Neuronal stem cell (in vitro differentiated cells): ENCODE measurements at regions not wholly inside any gene's neighbourhood (a gene's known extent, or its start where the extent isn't known, plus 50 kb on each side); places are given as distances from the start of the nearest gene placed in this dataset.

Experiments used
- DNase-seq: peaks from one replicate; pipeline ENCODE4 v3.0.0-alpha.2; 2013; ENCODE audit warnings: low spot score
- H2AFZ ChIP-seq: one replicate; pipeline ENCODE4 v1.6.1; 2013; ENCODE audit warnings: mild to moderate bottlenecking, low read length, inconsistent platforms
- H2AK5ac ChIP-seq: 2 replicates; pipeline ENCODE4 v1.6.1; 2013; ENCODE audit warnings: low read depth, mild to moderate bottlenecking, inconsistent platforms, low read length, moderate library complexity, mixed read lengths
- H2BK120ac ChIP-seq: 2 replicates; pipeline ENCODE4 v1.6.1; 2013; ENCODE audit warnings: low read depth, mild to moderate bottlenecking, inconsistent platforms, low read length, moderate library complexity, mixed read lengths
- H2BK12ac ChIP-seq: one replicate; pipeline ENCODE4 v1.6.1; 2013; ENCODE audit warnings: low read length, inconsistent platforms
- H2BK15ac ChIP-seq: 2 replicates; pipeline ENCODE4 v1.6.1; 2013; ENCODE audit warnings: mild to moderate bottlenecking, low read length, inconsistent platforms, mixed read lengths
- H2BK5ac ChIP-seq: one replicate; pipeline ENCODE4 v1.6.1; 2013; ENCODE audit warnings: inconsistent platforms, mild to moderate bottlenecking, low read length, moderate library complexity
- H3K14ac ChIP-seq: one replicate; pipeline ENCODE4 v1.6.1; 2013; ENCODE audit warnings: low read length, inconsistent platforms
- H3K18ac ChIP-seq: 2 replicates; pipeline ENCODE4 v1.6.1; 2013; ENCODE audit warnings: low read length, inconsistent platforms
- H3K23ac ChIP-seq: 2 replicates; pipeline ENCODE4 v1.6.1; 2013; ENCODE audit warnings: low read depth, mild to moderate bottlenecking, mixed read lengths, low read length, inconsistent platforms; ENCODE audit not compliant: poor library complexity
- H3K27ac ChIP-seq: replicated peaks from 3 replicates; pipeline ENCODE4 v1.5.1; 2013; ENCODE audit warnings: low read length, inconsistent platforms
- H3K27me3 ChIP-seq, 3 experiments: 2 replicates each; pipeline ENCODE4 v1.6.1; 2013; ENCODE audit warnings: low read length in 3 of 3, mild to moderate bottlenecking in 2 of 3, inconsistent platforms in 1 of 3, low read depth in 1 of 3, mixed read lengths in 1 of 3, moderate library complexity in 1 of 3; ENCODE audit not compliant: control insufficient read depth in 3 of 3, insufficient read depth in 3 of 3
- H3K36me3 ChIP-seq, 2 donors: replicated peaks in 1 of 2; 2 replicates each; pipeline ENCODE4 v1.6.1; 2013; ENCODE audit warnings: low read length in 2 of 2; ENCODE audit not compliant: control insufficient read depth in 2 of 2, insufficient read depth in 2 of 2
- H3K4ac ChIP-seq: 2 replicates; pipeline ENCODE4 v1.6.1; 2013; ENCODE audit warnings: inconsistent platforms, mild to moderate bottlenecking, low read length, moderate library complexity
- H3K4me1 ChIP-seq, 2 donors: 1 replicate in 1 of 2; 2 replicates in 1 of 2; pipeline ENCODE4 v1.6.1; 2013; ENCODE audit warnings: low read length in 2 of 2, low read depth in 1 of 2; ENCODE audit not compliant: control insufficient read depth in 2 of 2, insufficient read depth in 1 of 2
- H3K4me2 ChIP-seq: one replicate; pipeline ENCODE4 v1.6.1; 2013; ENCODE audit warnings: mild to moderate bottlenecking, low read length, inconsistent platforms; ENCODE audit not compliant: insufficient read depth, poor library complexity, severe bottlenecking
- H3K4me3 ChIP-seq, 2 donors: 2 replicates each; pipeline ENCODE4 v1.5.1; 2013; ENCODE audit warnings: low read length in 2 of 2, mild to moderate bottlenecking in 2 of 2, inconsistent platforms in 1 of 2, moderate library complexity in 1 of 2
- H3K79me1 ChIP-seq: one replicate; pipeline ENCODE4 v1.6.1; 2013; ENCODE audit warnings: low read depth, mild to moderate bottlenecking, inconsistent platforms, low read length, moderate library complexity
- H3K9ac ChIP-seq: one replicate; pipeline ENCODE4 v1.6.1; 2013; ENCODE audit warnings: mild to moderate bottlenecking, low read depth, low read length, inconsistent platforms; ENCODE audit not compliant: poor library complexity
- H3K9me3 ChIP-seq, 2 donors: replicated peaks in 1 of 2; 2 replicates each; pipeline versions ENCODE3 to v1.6.1; 2013; ENCODE audit warnings: low read length in 2 of 2, mild to moderate bottlenecking in 2 of 2, inconsistent platforms in 1 of 2, low read depth in 1 of 2, mixed read lengths in 1 of 2, moderate library complexity in 1 of 2; ENCODE audit not compliant: control insufficient read depth in 2 of 2, insufficient read depth in 1 of 2
- H4K8ac ChIP-seq: one replicate; pipeline ENCODE4 v1.6.1; 2013; ENCODE audit warnings: low read depth, mild to moderate bottlenecking, inconsistent platforms, low read length, moderate library complexity
- H4K91ac ChIP-seq: one replicate; pipeline ENCODE4 v1.6.1; 2013; ENCODE audit warnings: low read length, low read depth, mild to moderate bottlenecking, inconsistent platforms; ENCODE audit not compliant: poor library complexity
- WGBS, 2 donors: extraction: QIAGEN DNeasy Blood & Tissue Kit; methylation state at CpG; one replicate each; pipeline ENCODE4 v1.1.7; 2013; ENCODE audit warnings: missing lambda C conversion rate in 2 of 2, mixed read lengths in 1 of 2; ENCODE audit not compliant: insufficient read length in 2 of 2, insufficient replicate concordance in 1 of 2; ENCODE audit errors: extremely low coverage in 2 of 2; 5-methylcytosine and 5-hydroxymethylcytosine counted together

DNA sequence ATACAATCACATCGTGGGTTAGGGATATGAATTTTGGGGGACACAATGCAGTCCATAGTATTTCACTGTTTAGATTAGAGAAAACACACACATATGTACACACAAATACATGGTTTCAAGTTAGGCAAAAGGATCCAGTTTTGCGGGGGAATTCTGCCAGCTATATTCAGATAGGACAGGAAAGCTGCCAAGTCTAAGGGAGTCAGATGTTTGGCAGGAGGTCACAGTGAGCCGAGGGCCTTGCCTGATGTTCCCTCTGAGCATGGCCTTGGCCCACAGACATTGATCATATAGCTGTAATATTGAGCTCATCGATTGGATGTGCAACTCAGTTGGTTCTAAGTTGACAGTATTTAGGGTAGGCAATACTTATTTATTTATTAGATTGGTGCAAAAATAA is 122.8 kb downstream of the ADRA2A start:
- H2BK5ac ChIP-seq = no peak overlapping the region
- H2AK5ac ChIP-seq = no peak overlapping the region
- no peak overlapping the region for H3K18ac ChIP-seq
- no peak overlapping the region for H3K4me3 ChIP-seq
- no peak overlapping the region for H3K14ac ChIP-seq
- H3K4ac ChIP-seq = no peak overlapping the region
- H4K91ac ChIP-seq = no peak overlapping the region
- H3K23ac ChIP-seq = no peak overlapping the region
- WGBS, 2 donors = no CpG with 5 or more reads among the region's 4 CpGs
- H3K9ac ChIP-seq = no peak overlapping the region
- no peak overlapping the region for H3K27ac ChIP-seq
- no peak overlapping the region for H4K8ac ChIP-seq
- no peak overlapping the region for H2BK12ac ChIP-seq
- H3K36me3 ChIP-seq = no peaks in the 10 kb centered on the region
- H3K79me1 ChIP-seq = no peaks in the 10 kb centered on the region
- no peaks in the 10 kb centered on the region for H3K4me1 ChIP-seq
- H2AFZ ChIP-seq = no peak overlapping the region
- H3K9me3 ChIP-seq = no peaks in the 10 kb centered on the region
- H3K27me3 ChIP-seq = no peaks in the 10 kb centered on the region
- H2BK15ac ChIP-seq = no peak overlapping the region
- H3K4me2 ChIP-seq = no peak overlapping the region
- H2BK120ac ChIP-seq = no peak overlapping the region
- DNase-seq = no peak

DNA sequence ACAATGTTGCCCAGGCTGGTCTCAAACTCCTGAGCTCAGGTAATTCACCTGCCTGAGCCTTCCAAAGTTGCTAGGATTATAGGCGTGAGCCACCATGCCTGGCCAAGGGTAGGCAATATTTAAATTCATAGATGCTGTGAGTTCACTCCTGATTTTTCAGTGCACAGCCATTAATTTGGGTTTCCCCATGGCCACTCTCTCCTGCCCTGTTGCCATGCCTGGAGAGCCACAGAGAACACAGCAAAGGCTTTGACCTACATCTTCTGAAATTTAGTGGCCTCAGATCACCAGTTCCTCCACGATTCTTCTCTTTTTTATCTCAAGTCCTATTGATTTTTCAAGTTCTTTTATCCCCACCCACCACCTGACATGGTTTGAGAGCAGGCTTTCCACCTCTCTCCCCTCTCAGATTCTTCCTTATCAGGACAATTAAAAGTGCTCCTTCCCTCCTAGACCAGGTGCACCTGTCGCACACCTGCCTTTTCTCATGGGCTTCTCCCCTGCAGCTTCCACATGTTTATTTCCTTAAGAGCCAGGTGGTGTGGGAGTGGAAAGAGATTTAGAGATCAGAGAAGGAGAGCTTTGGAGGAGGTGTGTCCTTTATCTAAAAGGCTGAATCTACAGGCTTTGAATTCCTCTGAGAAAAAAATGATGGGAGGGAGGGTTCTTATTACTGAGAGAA is 123.8 kb downstream of the ADRA2A start:
- no peaks in the 10 kb centered on the region for H3K27me3 ChIP-seq
- no peak overlapping the region for H3K4me2 ChIP-seq
- H3K4ac ChIP-seq = no peak overlapping the region
- H2BK15ac ChIP-seq = no peak overlapping the region
- H3K4me3 ChIP-seq = no peak overlapping the region
- H2BK12ac ChIP-seq = no peak overlapping the region
- no peak overlapping the region for H3K14ac ChIP-seq
- no peak for DNase-seq
- H3K9me3 ChIP-seq = no peaks in the 10 kb centered on the region
- no peak overlapping the region for H3K18ac ChIP-seq
- H2BK120ac ChIP-seq = no peak overlapping the region
- H3K23ac ChIP-seq = no peak overlapping the region
- WGBS, 2 donors = no CpG with 5 or more reads among the region's 3 CpGs
- H2AK5ac ChIP-seq = no peak overlapping the region
- no peak overlapping the region for H3K9ac ChIP-seq
- no peaks in the 10 kb centered on the region for H3K79me1 ChIP-seq
- peaks cover 0 to 2% of the 10 kb centered on the region in 2 donors for H3K4me1 ChIP-seq
- H4K91ac ChIP-seq = no peak overlapping the region
- no peak overlapping the region for H2BK5ac ChIP-seq
- H3K27ac ChIP-seq = no peak overlapping the region
- H2AFZ ChIP-seq = no peak overlapping the region
- no peak overlapping the region for H4K8ac ChIP-seq
- no peaks in the 10 kb centered on the region for H3K36me3 ChIP-seq

DNA sequence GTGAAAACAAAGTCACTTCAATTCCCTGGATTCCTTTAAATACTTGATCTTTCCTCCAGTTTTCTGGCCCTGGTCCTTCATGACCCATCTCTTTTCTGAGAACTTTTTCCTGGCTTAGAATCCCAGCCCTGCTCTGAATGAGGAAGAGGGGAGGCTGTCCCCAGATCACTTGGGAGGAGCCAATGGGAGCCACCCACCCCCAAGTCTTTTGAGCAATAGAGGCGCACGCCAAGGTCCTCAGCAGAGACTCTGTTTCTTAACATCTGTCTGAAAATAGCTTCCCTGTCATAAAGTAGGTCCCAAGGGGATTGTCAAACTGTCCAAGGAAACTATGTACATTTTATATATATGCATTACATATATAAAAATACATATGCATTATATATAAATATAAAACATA is 126.8 kb downstream of the ADRA2A start:
- H3K27me3 ChIP-seq = no peaks in the 10 kb centered on the region
- no peak overlapping the region for H3K14ac ChIP-seq
- H2AFZ ChIP-seq = no peak overlapping the region
- H3K18ac ChIP-seq = no peak overlapping the region
- H3K4me3 ChIP-seq = no peak overlapping the region
- no peak overlapping the region for H2BK5ac ChIP-seq
- H3K9me3 ChIP-seq = no peaks in the 10 kb centered on the region
- no CpG with 5 or more reads among the region's 2 CpGs for WGBS, 2 donors
- H3K23ac ChIP-seq = no peak overlapping the region
- H2BK120ac ChIP-seq = no peak overlapping the region
- no peak overlapping the region for H3K27ac ChIP-seq
- no peak overlapping the region for H4K8ac ChIP-seq
- H3K4ac ChIP-seq = no peak overlapping the region
- H4K91ac ChIP-seq = no peak overlapping the region
- H2BK12ac ChIP-seq = no peak overlapping the region
- H3K9ac ChIP-seq = no peak overlapping the region
- H3K4me2 ChIP-seq = no peak overlapping the region
- H2AK5ac ChIP-seq = no peak overlapping the region
- DNase-seq = no peak
- H3K79me1 ChIP-seq = no peaks in the 10 kb centered on the region
- peaks cover 0 to 2% of the 10 kb centered on the region in 2 donors for H3K4me1 ChIP-seq
- no peak overlapping the region for H2BK15ac ChIP-seq
- H3K36me3 ChIP-seq = no peaks in the 10 kb centered on the region

DNA sequence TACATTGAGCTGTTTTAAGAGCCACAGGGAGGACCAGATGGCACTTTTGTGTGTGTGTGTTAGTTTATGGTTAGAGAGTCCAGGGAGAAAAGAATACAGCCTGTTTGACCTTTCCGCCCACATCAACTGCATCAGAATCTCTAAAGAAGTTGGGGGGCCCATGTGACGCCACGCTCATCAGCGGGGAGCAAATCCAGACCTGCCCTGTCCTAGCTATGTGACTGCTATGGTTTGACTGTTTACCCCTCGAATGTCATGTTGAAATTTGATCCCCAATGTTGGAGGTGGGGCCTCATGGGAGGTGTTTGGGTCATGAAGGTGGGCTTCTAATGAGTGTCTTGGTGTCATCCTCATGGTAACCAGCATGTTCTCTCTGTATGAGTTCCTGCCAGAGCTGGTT is 128.0 kb downstream of the ADRA2A start:
- Histone ChIP-seq H3K18ac (no peak overlapping the region), H3K23ac (no peak overlapping the region), H3K14ac (no peak overlapping the region), H4K91ac (no peak overlapping the region), H3K9me3 (no peaks in the 10 kb centered on the region), H3K36me3 (no peaks in the 10 kb centered on the region), H3K79me1 (no peaks in the 10 kb centered on the region), H3K27ac (no peak overlapping the region), H2BK120ac (no peak overlapping the region), H2BK5ac (no peak overlapping the region), H2AFZ (no peak overlapping the region), H3K4me2 (no peak overlapping the region), H3K4ac (no peak overlapping the region), H2BK15ac (no peak overlapping the region), H3K4me1 (peaks cover 0 to 2% of the 10 kb centered on the region in 2 donors), H2AK5ac (no peak overlapping the region), H4K8ac (no peak overlapping the region), H3K4me3 (no peak overlapping the region), H3K9ac (no peak overlapping the region), H3K27me3 (no peaks in the 10 kb centered on the region), H2BK12ac (no peak overlapping the region)
- no peak for DNase-seq
- no CpG with 5 or more reads among the region's 5 CpGs for WGBS, 2 donors
